Endothelial cell of umbilical vein (primary cell): ENCODE measurements at regions not wholly inside any gene's neighbourhood (a gene's known extent, or its start where the extent isn't known, plus 50 kb on each side); places are given as distances from the start of the nearest gene placed in this dataset.

Experiments
- BruUV-seq: library from RNA; stranded (reverse); fragments of 400-500 nt; replicated peaks from 2 replicates; lab custom pipeline; 2021; lab: Mats Ljungman, UMichigan
- CTCF ChIA-PET: fragments of 300-600, 350-600 bp; sonication (Branson Sonifier 250); formaldehyde crosslinking; loops from one replicate; lab custom pipeline; 2021; ENCODE audit warnings: antibody characterized with exemption, inconsistent platforms; lab: Charles Lee
- POLR2A ChIA-PET: fragments of 300-600, 350-600 bp; sonication (Branson Sonifier 250); formaldehyde crosslinking; loops from one replicate; lab custom pipeline; 2021; ENCODE audit warnings: antibody characterized with exemption, inconsistent platforms; lab: Charles Lee
- DNase-seq: peaks from one replicate; pipeline ENCODE4 v3.0.0-alpha.2; 2011; ENCODE audit warnings: low read depth, low spot score
- FAIRE-seq: peaks from 2 replicates; lab custom pipeline; 2011; peaks lifted over from hg19 to GRCh38; lab: Jason Lieb, UNC
- H2AFZ ChIP-seq: 2 replicates; pipeline ENCODE4 v1.6.0; 2012; ENCODE audit warnings: low read depth, low read length, control low read depth, inconsistent platforms
- H3K27ac ChIP-seq: 2 replicates; pipeline ENCODE4 v1.5.1; 2011; ENCODE audit warnings: low read depth, mild to moderate bottlenecking, control low read depth, low read length, moderate library complexity; ENCODE audit not compliant: insufficient read depth
- H3K27me3 ChIP-seq, 2 experiments: 2 replicates each; pipeline versions ENCODE4 v1.6.0 to v1.6.1; 2011; ENCODE audit warnings: low read length in 2 of 2, mixed read lengths in 1 of 2; ENCODE audit not compliant: control insufficient read depth in 2 of 2, insufficient read depth in 2 of 2
- H3K36me3 ChIP-seq, 2 experiments: 2 replicates in 1 of 2; 3 replicates in 1 of 2; pipeline ENCODE4 v1.5.1; 2011; ENCODE audit warnings: low read length in 2 of 2, mild to moderate bottlenecking in 1 of 2, moderate library complexity in 1 of 2; ENCODE audit not compliant: control insufficient read depth in 2 of 2, insufficient read depth in 2 of 2; ENCODE audit errors: extremely low read depth in 1 of 2
- H3K4me1 ChIP-seq: 3 replicates; pipeline ENCODE4 v1.5.1; 2011; ENCODE audit warnings: mild to moderate bottlenecking, low read length; ENCODE audit not compliant: control insufficient read depth, insufficient read depth; ENCODE audit errors: extremely low read depth
- H3K4me2 ChIP-seq: 2 replicates; pipeline ENCODE4 v1.6.1; 2011; ENCODE audit warnings: low read length, control low read depth, mixed read lengths; ENCODE audit not compliant: insufficient read depth
- H3K4me3 ChIP-seq, 3 experiments: fragments of 200-600 bp in 1 of 3; sonication (generic), shearing (Covaris generic) in 1 of 3; replicated peaks in 1 of 3; 2 replicates each; pipeline ENCODE4 v1.5.1; 2011 to 2016; ENCODE audit warnings: control low read depth in 3 of 3, low read length in 3 of 3, mild to moderate bottlenecking in 2 of 3, inconsistent platforms in 1 of 3, low read depth in 1 of 3, moderate library complexity in 1 of 3; ENCODE audit not compliant: insufficient read depth in 1 of 3
- H3K79me2 ChIP-seq: 2 replicates; pipeline ENCODE4 v1.6.0; 2012; ENCODE audit warnings: low read length, inconsistent platforms; ENCODE audit not compliant: control insufficient read depth, insufficient read depth
- H3K9ac ChIP-seq: replicated peaks from 2 replicates; pipeline ENCODE3; 2011; ENCODE audit warnings: low read length, control low read depth; ENCODE audit not compliant: insufficient read depth; ENCODE audit errors: extremely low read depth
- H3K9me1 ChIP-seq: replicated peaks from 3 replicates; pipeline ENCODE4 v1.6.0; 2011; ENCODE audit warnings: mild to moderate bottlenecking, low read length; ENCODE audit not compliant: control insufficient read depth, insufficient read depth; ENCODE audit errors: extremely low read depth
- H3K9me3 ChIP-seq: replicated peaks from 2 replicates; pipeline ENCODE4 v1.5.1; 2012; ENCODE audit warnings: low read length, inconsistent platforms; ENCODE audit not compliant: control insufficient read depth, insufficient read depth
- H4K20me1 ChIP-seq: replicated peaks from 2 replicates; pipeline ENCODE3; 2011; ENCODE audit warnings: mild to moderate bottlenecking, low read length; ENCODE audit not compliant: control insufficient read depth, insufficient read depth; ENCODE audit errors: extremely low read depth
- CTCF ChIP-seq, 2 donors: IDR thresholded peaks; 1 replicate in 1 of 2; 2 replicates in 1 of 2; pipeline ENCODE4 v1.5.1; 2011; ENCODE audit warnings: low read length in 2 of 2, mild to moderate bottlenecking in 2 of 2, moderate library complexity in 2 of 2, control low read depth in 1 of 2, inconsistent platforms in 1 of 2, low read depth in 1 of 2; ENCODE audit not compliant: insufficient read depth in 1 of 2; ENCODE audit errors: extremely low read depth in 1 of 2
- EZH2 ChIP-seq: IDR thresholded peaks from 2 replicates; pipeline ENCODE4 v1.6.1; 2012; ENCODE audit warnings: borderline replicate concordance, low read depth, mild to moderate bottlenecking, moderate library complexity, low read length, inconsistent platforms; ENCODE audit not compliant: severe bottlenecking
- FOS ChIP-seq: IDR thresholded peaks from 2 replicates; pipeline ENCODE4 v1.6.1; 2011; ENCODE audit warnings: mild to moderate bottlenecking, low read length, moderate library complexity, borderline replicate concordance; ENCODE audit not compliant: insufficient read depth
- GATA2 ChIP-seq: IDR thresholded peaks from 2 replicates; pipeline ENCODE4 v1.7.0; 2011; ENCODE audit warnings: low read depth, mild to moderate bottlenecking, moderate library complexity, mixed read lengths, low read length; ENCODE audit not compliant: insufficient read length, insufficient read depth
- JUN ChIP-seq: IDR thresholded peaks from 2 replicates; pipeline ENCODE4 v1.6.1; 2011; ENCODE audit warnings: borderline replicate concordance, low read depth; ENCODE audit not compliant: insufficient read length, insufficient read depth
- MAX ChIP-seq: IDR thresholded peaks from 2 replicates; pipeline ENCODE4 v1.6.1; 2011; ENCODE audit not compliant: insufficient read depth, insufficient read length
- MYC ChIP-seq: IDR thresholded peaks from one replicate; pipeline ENCODE4 v1.6.1; 2011; ENCODE audit warnings: mild to moderate bottlenecking, low read depth, low read length
- POLR2A ChIP-seq: IDR thresholded peaks from 2 replicates; pipeline ENCODE4 v1.6.1; 2012; ENCODE audit warnings: low read depth, mild to moderate bottlenecking, control low read depth, low read length
- POLR2AphosphoS5 ChIP-seq: IDR thresholded peaks from 2 replicates; pipeline ENCODE4 v1.6.1; 2012; ENCODE audit warnings: low read depth, mild to moderate bottlenecking, control low read depth, low read length, moderate library complexity; ENCODE audit not compliant: insufficient read depth
- dilution Hi-C: fragments of 300-500 bp; cut with MboI; formaldehyde crosslinking; loops from one replicate; pipeline ENCODE4 v1.15.0; 2019; ENCODE audit warnings: low sequenced_read_pairs; ENCODE audit not compliant: extremely low pct_ligation_motif_present
- intact Hi-C: fragments of 100-400 bp; cut with micrococcal nuclease; formaldehyde crosslinking; loops from one replicate; pipeline ENCODE4 v1.10.0; 2022

- TF ChIP-seq FOS: no peak
- FAIRE-seq (no peak), DNase-seq (no peak)
- ChIA-PET POLR2A (no interaction called here), CTCF (no interaction called here)
- intact Hi-C loops: no loop called here
- Histone ChIP-seq H3K9ac (no peak overlapping the region), H4K20me1 (no peaks in the 10 kb centered on the region), H3K9me1 (no peaks in the 10 kb centered on the region), H3K9me3 (no peaks in the 10 kb centered on the region), H3K27me3 (no peaks in the 10 kb centered on the region), H3K27ac (no peak overlapping the region), H3K79me2 (no peaks in the 10 kb centered on the region), H3K4me2 (no peak overlapping the region), H3K4me3 (no peak overlapping the region), H3K4me1 (no peaks in the 10 kb centered on the region), H3K36me3 (no peaks in the 10 kb centered on the region), H2AFZ (no peak overlapping the region)
- no TSS peak for BruUV-seq
- dilution Hi-C loops: no loop called here
Observed at GRCh38 chr3:82202269-82202668, 440.8 kb upstream of the GBE1 start.

GRCh38 chr3:82201316-82201715 is 439.9 kb upstream of the GBE1 start:
- Histone ChIP-seq H3K36me3 (no peaks in the 10 kb centered on the region), H3K4me3 (no peak overlapping the region), H4K20me1 (no peaks in the 10 kb centered on the region), H3K27ac (no peak overlapping the region), H3K9ac (no peak overlapping the region), H3K4me1 (no peaks in the 10 kb centered on the region), H3K9me1 (no peaks in the 10 kb centered on the region), H2AFZ (no peak overlapping the region), H3K9me3 (no peaks in the 10 kb centered on the region), H3K4me2 (no peak overlapping the region), H3K27me3 (no peaks in the 10 kb centered on the region), H3K79me2 (no peaks in the 10 kb centered on the region)
- CTCF ChIA-PET: no interaction called here
- POLR2A ChIA-PET: no interaction called here
- TF ChIP-seq MAX (no peak), CTCF (IDR thresholded peaks at IDR 0.05; ENCODE audit: extremely low read depth in 1 of 2, insufficient read depth in 1 of 2, low read depth in 1 of 2, low read length in 2 of 2) (no peak), POLR2AphosphoS5 (no peak), POLR2A (no peak), GATA2 (no peak), FOS (no peak), JUN (no peak), EZH2 (no peak), MYC (no peak)
- dilution Hi-C loops (no loop called here), intact Hi-C loops (no loop called here)
- BruUV-seq: no TSS peak
- no peak for FAIRE-seq
- DNase-seq: no peak
